ENCODE measurements at regions not wholly inside any gene's neighbourhood (a gene's known extent, or its start where the extent isn't known, plus 50 kb on each side); places are given as distances from the start of the nearest gene placed in this dataset.
"Not testable (repeated sequence)": the region's sequence is repeated elsewhere in the genome, so short reads cannot be mapped to it uniquely, and the experiment has no call there.

DNA sequence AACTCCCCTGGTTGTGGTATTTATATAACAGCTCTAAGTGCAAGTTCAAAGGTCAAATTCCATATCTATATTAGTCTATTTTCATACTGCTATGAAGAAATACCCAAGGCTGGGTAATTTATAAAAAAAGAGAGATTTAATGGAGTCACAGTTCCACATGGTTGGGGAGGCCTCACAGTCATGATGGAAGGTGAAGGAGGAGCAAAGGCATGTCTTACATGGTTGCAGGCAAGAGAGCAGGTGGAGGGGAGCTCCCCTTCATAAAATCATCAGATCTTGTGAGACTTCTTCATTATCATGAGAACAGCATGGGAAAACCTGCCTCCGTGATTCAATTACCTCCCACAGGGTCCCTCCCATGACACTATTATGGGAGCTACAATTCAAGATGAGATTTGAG lies 179.6 kb upstream of the FBXO11 start:
- DNase-seq (ENCODE audit: low spot score), result no peak
- Mint-ChIP-seq H3K27ac (ENCODE audit: unreplicated experiment) (no peak overlapping the region), H3K36me3 (ENCODE audit: low read depth) (no peaks in the 10 kb centered on the region), H3K9me3 (ENCODE audit: low read depth) (peaks cover 8% of the 10 kb centered on the region), H3K27me3 (ENCODE audit: low read depth) (peaks cover 3% of the 10 kb centered on the region), H3K4me3 (ENCODE audit: unreplicated experiment) (no peak overlapping the region), H3K4me1 (ENCODE audit: low read depth) (no peaks in the 10 kb centered on the region)
- TF ChIP-seq, protein P1, sequence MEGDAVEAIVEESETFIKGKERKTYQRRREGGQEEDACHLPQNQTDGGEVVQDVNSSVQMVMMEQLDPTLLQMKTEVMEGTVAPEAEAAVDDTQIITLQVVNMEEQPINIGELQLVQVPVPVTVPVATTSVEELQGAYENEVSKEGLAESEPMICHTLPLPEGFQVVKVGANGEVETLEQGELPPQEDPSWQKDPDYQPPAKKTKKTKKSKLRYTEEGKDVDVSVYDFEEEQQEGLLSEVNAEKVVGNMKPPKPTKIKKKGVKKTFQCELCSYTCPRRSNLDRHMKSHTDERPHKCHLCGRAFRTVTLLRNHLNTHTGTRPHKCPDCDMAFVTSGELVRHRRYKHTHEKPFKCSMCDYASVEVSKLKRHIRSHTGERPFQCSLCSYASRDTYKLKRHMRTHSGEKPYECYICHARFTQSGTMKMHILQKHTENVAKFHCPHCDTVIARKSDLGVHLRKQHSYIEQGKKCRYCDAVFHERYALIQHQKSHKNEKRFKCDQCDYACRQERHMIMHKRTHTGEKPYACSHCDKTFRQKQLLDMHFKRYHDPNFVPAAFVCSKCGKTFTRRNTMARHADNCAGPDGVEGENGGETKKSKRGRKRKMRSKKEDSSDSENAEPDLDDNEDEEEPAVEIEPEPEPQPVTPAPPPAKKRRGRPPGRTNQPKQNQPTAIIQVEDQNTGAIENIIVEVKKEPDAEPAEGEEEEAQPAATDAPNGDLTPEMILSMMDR (IDR thresholded peaks at IDR 0.05), result no peak

DNA sequence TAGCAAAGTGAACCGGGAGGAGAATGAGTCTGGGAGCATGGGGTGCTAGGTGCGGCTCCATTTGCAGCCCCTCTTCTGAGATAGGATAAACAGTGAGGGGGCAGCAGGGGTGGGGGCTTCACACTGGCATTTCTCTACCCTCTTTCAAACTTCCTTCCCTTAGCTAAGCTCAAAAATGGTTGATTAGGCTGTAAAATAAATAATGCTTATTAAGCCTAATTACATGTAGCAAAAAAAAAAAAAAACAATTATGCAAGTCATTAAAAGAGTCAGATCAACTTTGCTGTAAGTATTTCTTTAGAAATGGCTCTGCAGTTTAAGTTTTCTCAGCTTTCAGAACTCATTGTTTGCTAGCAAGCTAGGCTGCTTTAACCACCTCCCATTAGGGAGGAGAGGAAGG lies 182.7 kb upstream of the FBXO11 start:
- H3K4me1 Mint-ChIP-seq (ENCODE audit: low read depth), result peaks cover 6% of the 10 kb centered on the region
- peaks cover 3% of the 10 kb centered on the region for H3K27me3 Mint-ChIP-seq (ENCODE audit: low read depth)
- TF ChIP-seq, protein P1 (IDR thresholded peaks at IDR 0.05), result no peak
- DNase-seq (ENCODE audit: low spot score), result no peak
- H3K36me3 Mint-ChIP-seq (ENCODE audit: low read depth), result no peaks in the 10 kb centered on the region
- peaks cover 8% of the 10 kb centered on the region for H3K9me3 Mint-ChIP-seq (ENCODE audit: low read depth)
- H3K27ac Mint-ChIP-seq (ENCODE audit: unreplicated experiment), result no peak overlapping the region
- no peak overlapping the region for H3K4me3 Mint-ChIP-seq (ENCODE audit: unreplicated experiment)

DNA sequence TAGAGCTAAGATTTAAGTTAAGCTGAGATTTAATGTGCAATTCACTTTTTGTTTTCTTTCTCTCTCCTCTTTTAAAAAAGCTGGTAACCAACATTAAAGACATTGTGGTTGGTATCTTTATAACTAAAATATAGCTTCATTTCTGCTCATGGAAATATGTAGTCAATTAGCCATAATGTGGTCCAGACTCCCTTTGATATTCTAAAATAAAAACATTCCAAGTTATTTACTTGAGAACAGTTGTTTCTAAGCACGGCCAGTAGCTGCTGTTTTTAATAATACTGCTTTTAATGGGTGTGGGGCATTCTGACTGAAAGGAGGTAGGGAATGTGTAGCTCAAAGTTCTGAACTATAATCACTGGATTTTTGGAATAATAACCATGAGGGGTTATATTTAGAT lies 183.3 kb upstream of the FBXO11 start:
- TF ChIP-seq, protein P1 (IDR thresholded peaks at IDR 0.05), result no peak

DNA sequence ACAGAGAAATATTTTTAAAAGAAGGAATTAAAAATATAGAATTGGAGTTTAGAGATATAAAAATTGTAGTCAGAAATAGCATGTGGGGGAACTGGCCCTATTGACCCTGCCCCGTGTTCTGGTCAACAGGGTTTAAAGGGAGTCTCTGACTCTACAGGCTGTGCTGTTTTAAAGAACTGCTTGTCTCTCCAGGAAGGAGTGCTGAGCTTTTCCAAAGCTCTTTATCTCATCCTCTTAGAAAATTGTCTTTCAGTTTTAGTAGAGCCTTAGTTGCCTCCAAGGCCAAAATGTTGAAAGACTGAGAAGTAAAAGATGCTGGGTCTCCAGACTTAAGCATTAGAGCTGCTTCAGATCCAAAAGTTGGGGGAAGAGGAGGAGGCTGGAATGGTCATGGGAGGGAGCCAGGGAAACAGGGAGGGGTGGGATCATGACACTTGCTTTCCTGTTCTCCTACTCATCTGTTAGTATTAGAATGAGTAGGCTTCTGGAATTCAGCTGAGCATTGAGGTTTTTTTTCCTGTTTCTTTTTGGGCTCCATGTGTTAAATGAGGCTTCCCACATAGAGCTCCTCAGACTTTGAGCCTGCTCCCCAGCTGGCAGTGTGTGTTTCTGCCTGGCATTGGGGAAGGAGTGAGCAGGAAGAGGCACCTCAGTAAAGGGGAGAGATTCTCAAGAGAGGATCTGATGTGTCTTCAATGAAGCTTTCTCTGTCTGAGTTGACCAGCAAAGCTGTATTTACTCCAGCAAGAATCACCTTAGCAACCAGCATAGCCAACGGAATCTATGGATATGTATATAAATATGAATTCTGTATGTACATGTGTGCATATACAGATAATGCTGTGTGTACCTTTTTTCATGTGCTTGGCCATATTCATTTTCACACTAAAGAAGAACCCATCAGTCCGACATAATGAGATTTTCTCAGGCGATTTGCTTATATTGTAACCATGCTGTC lies 186.8 kb upstream of the FBXO11 start:
- TF ChIP-seq, protein P1 (IDR thresholded peaks at IDR 0.05), result no peak
- no peak for DNase-seq (ENCODE audit: low spot score)
- Mint-ChIP-seq H3K4me1 (ENCODE audit: low read depth) (peaks cover 6% of the 10 kb centered on the region), H3K4me3 (ENCODE audit: unreplicated experiment) (no peak overlapping the region), H3K27ac (ENCODE audit: unreplicated experiment) (no peak overlapping the region), H3K27me3 (ENCODE audit: low read depth) (peaks cover 3% of the 10 kb centered on the region), H3K36me3 (ENCODE audit: low read depth) (no peaks in the 10 kb centered on the region), H3K9me3 (ENCODE audit: low read depth) (no peaks in the 10 kb centered on the region)

More for the DNA sequence above, 183.3 kb upstream of the FBXO11 start:
- Mint-ChIP-seq H3K36me3 (ENCODE audit: low read depth) (no peaks in the 10 kb centered on the region), H3K4me3 (ENCODE audit: unreplicated experiment) (no peak overlapping the region), H3K27ac (ENCODE audit: unreplicated experiment) (no peak overlapping the region), H3K27me3 (ENCODE audit: low read depth) (peaks cover 3% of the 10 kb centered on the region), H3K9me3 (ENCODE audit: low read depth) (peaks cover 8% of the 10 kb centered on the region), H3K4me1 (ENCODE audit: low read depth) (peaks cover 6% of the 10 kb centered on the region)
- no peak for DNase-seq (ENCODE audit: low spot score)

DNA sequence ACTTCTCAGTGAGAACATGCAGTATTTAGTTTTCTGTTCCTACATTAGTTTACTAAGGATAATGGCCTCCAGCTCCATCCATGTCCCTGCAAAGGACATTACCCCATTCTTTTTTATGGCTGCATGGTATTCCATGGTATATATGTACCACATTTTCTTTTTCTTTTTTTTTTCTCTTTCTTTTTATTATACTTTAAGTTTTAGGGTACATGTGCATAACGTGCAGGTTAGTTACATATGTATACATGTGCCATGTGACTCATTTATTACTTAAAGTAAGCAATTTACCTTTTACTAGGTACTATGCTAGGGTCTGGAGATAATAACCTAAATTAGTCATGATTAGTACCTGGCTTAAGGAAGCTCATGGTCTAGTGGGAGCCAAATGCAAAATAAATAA lies 190.5 kb upstream of the FBXO11 start:
- peaks cover 17% of the 10 kb centered on the region for H3K9me3 Mint-ChIP-seq (ENCODE audit: low read depth)
- not testable (repeated sequence) for H3K4me3 Mint-ChIP-seq (ENCODE audit: unreplicated experiment); H3K27me3 Mint-ChIP-seq (ENCODE audit: low read depth); H3K4me1 Mint-ChIP-seq (ENCODE audit: low read depth); H3K36me3 Mint-ChIP-seq (ENCODE audit: low read depth); H3K27ac Mint-ChIP-seq (ENCODE audit: unreplicated experiment); DNase-seq (ENCODE audit: low spot score)
